Fibroblast of lung (primary cell): ENCODE measurements at regions not wholly inside any gene's neighbourhood (a gene's known extent, or its start where the extent isn't known, plus 50 kb on each side); places are given as distances from the start of the nearest gene placed in this dataset.

ENCODE experiments used
- DNase-seq, 2 donors: peaks; one replicate each; pipeline versions ENCODE4 v3.0.0 to v3.0.0-alpha.2; 2010; ENCODE audit warnings: low read depth in 2 of 2
- H2AFZ ChIP-seq: 2 replicates; pipeline ENCODE4 v1.5.1; 2012; ENCODE audit warnings: low read length, control low read depth, inconsistent platforms
- H3K27ac ChIP-seq: 2 replicates; pipeline ENCODE4 v1.5.1; 2011; ENCODE audit warnings: low read length, control low read depth; ENCODE audit not compliant: insufficient read depth
- H3K27me3 ChIP-seq: 2 replicates; pipeline ENCODE4 v1.5.1; 2011; ENCODE audit warnings: mild to moderate bottlenecking, low read length; ENCODE audit not compliant: control insufficient read depth, insufficient read depth
- H3K36me3 ChIP-seq: 2 replicates; pipeline ENCODE4 v1.5.1; 2011; ENCODE audit warnings: low read length; ENCODE audit not compliant: control insufficient read depth, insufficient read depth
- H3K4me1 ChIP-seq: 2 replicates; pipeline ENCODE4 v1.5.1; 2011; ENCODE audit warnings: low read length; ENCODE audit not compliant: control insufficient read depth, insufficient read depth; ENCODE audit errors: extremely low read depth
- H3K4me2 ChIP-seq: 2 replicates; pipeline ENCODE4 v1.5.1; 2011; ENCODE audit warnings: low read length, control low read depth; ENCODE audit not compliant: insufficient read depth; ENCODE audit errors: extremely low read depth
- H3K4me3 ChIP-seq, 4 experiments: fragments of 200-600 bp in 1 of 4; sonication (generic) in 1 of 4; replicated peaks in 1 of 4; 2 replicates each; pipeline ENCODE4 v1.5.1; 2011 to 2016; ENCODE audit warnings: low read length in 4 of 4, low read depth in 3 of 4, mild to moderate bottlenecking in 3 of 4, control low read depth in 2 of 4, inconsistent platforms in 1 of 4, mixed read lengths in 1 of 4; ENCODE audit not compliant: insufficient read depth in 1 of 4; ENCODE audit errors: control extremely low read depth in 1 of 4
- H3K79me2 ChIP-seq: 2 replicates; pipeline ENCODE4 v1.5.1; 2012; ENCODE audit warnings: mild to moderate bottlenecking, low read length, inconsistent platforms; ENCODE audit not compliant: control insufficient read depth, insufficient read depth
- H3K9ac ChIP-seq: 2 replicates; pipeline ENCODE4 v1.5.1; 2011; ENCODE audit warnings: mild to moderate bottlenecking, low read length, control low read depth; ENCODE audit not compliant: insufficient read depth
- H3K9me3 ChIP-seq: 2 replicates; pipeline ENCODE4 v1.5.1; 2012; ENCODE audit warnings: low read depth, low read length; ENCODE audit not compliant: control insufficient read depth, insufficient read depth
- H4K20me1 ChIP-seq: 2 replicates; pipeline ENCODE4 v1.5.1; 2011; ENCODE audit warnings: low read length; ENCODE audit not compliant: control insufficient read depth, insufficient read depth; ENCODE audit errors: extremely low read depth
- CTCF ChIP-seq, 2 donors: IDR thresholded peaks in 1 of 2; conservative IDR thresholded peaks in 1 of 2; 1 replicate in 1 of 2; 2 replicates in 1 of 2; pipeline ENCODE4 v1.5.1; 2011 to 2012; ENCODE audit warnings: low read length in 2 of 2, control low read depth in 1 of 2, inconsistent platforms in 1 of 2, low read depth in 1 of 2, mild to moderate bottlenecking in 1 of 2
- EZH2 ChIP-seq: IDR thresholded peaks from 2 replicates; pipeline ENCODE4 v1.5.1; 2012; ENCODE audit warnings: low read length, control low read depth, mild to moderate bottlenecking; ENCODE audit errors: missing control alignments

- H3K27me3 ChIP-seq, result no peaks in the 10 kb centered on the region
- H3K9ac ChIP-seq, result no peak overlapping the region
- no peaks in the 10 kb centered on the region for H4K20me1 ChIP-seq
- H3K4me2 ChIP-seq, result no peak overlapping the region
- no peaks in the 10 kb centered on the region for H3K4me1 ChIP-seq
- TF ChIP-seq CTCF (conservative IDR thresholded peaks at IDR 0.05 in 1 of 2, IDR thresholded peaks at IDR 0.05 in 1 of 2; ENCODE audit: low read depth in 1 of 2, low read length in 2 of 2) (no peak), EZH2 (no peak)
- no peaks in the 10 kb centered on the region for H3K9me3 ChIP-seq
- no peaks in the 10 kb centered on the region for H3K79me2 ChIP-seq
- DNase-seq, result peak; percentile 1
- H3K4me3 ChIP-seq, result no peak overlapping the region
- H2AFZ ChIP-seq, result no peak overlapping the region
- no peaks in the 10 kb centered on the region for H3K36me3 ChIP-seq
- no peak overlapping the region for H3K27ac ChIP-seq
Measured at GRCh38 chr6:109925075-109925474, 53.0 kb upstream of the GPR6 start.

- H3K4me3 ChIP-seq, result no peak overlapping the region
- TF ChIP-seq EZH2 (no peak), CTCF (conservative IDR thresholded peaks at IDR 0.05 in 1 of 2, IDR thresholded peaks at IDR 0.05 in 1 of 2; ENCODE audit: low read depth in 1 of 2, low read length in 2 of 2) (no peak)
- no peak overlapping the region for H3K27ac ChIP-seq
- H4K20me1 ChIP-seq, result no peaks in the 10 kb centered on the region
- H3K36me3 ChIP-seq, result no peaks in the 10 kb centered on the region
- H3K4me2 ChIP-seq, result no peak overlapping the region
- DNase-seq, result peak; percentile 1 to 5
- no peaks in the 10 kb centered on the region for H3K9me3 ChIP-seq
- no peaks in the 10 kb centered on the region for H3K4me1 ChIP-seq
- H3K79me2 ChIP-seq, result no peaks in the 10 kb centered on the region
- no peak overlapping the region for H2AFZ ChIP-seq
- no peak overlapping the region for H3K9ac ChIP-seq
- H3K27me3 ChIP-seq, result no peaks in the 10 kb centered on the region
Measured at GRCh38 chr6:109927052-109927451, 51.1 kb upstream of the GPR6 start.
